ENCODE measurements at regions not wholly inside any gene's neighbourhood (a gene's known extent, or its start where the extent isn't known, plus 50 kb on each side); places are given as distances from the start of the nearest gene placed in this dataset.

- no peak overlapping the region for H4K8ac ChIP-seq (ENCODE audit: low read depth in 2 of 2, low read length in 2 of 2)
- H4K5ac ChIP-seq (ENCODE audit: low read depth, low read length), result no peak overlapping the region
- peaks cover 41% of the 10 kb centered on the region for H3K27me3 ChIP-seq (ENCODE audit: control insufficient read depth, insufficient read depth, low read length)
- no peaks in the 10 kb centered on the region for H3K9me1 ChIP-seq (ENCODE audit: insufficient read depth, low read length)
- dilution Hi-C loops (cut with HindIII; ENCODE audit: low sequenced_read_pairs, unreplicated experiment), result no loop called here
- WGBS, 2 experiments (ENCODE audit: extremely low coverage in 2 of 2, insufficient read length in 1 of 2), result 63% methylated on average over 4 of the region's 11 CpGs; no CpG with 5 or more reads in 1 of the 2 experiments
- DNase-seq, result no peak
- POLR2A ChIA-PET (ENCODE audit: unreplicated experiment), result no interaction called here
- no peak for ATAC-seq (ENCODE audit: low read depth)
- in situ Hi-C loops (cut with MboI; ENCODE audit: low sequenced_read_pairs), result no loop called here
- no peaks in the 10 kb centered on the region for H3K79me1 ChIP-seq (ENCODE audit: low read depth in 1 of 2, low read length in 2 of 2)
- H3K18ac ChIP-seq (ENCODE audit: low read depth, low read length), result no peak overlapping the region
- no peak overlapping the region for H3K4me2 ChIP-seq (ENCODE audit: low read depth, low read length)
- H4K20me1 ChIP-seq (ENCODE audit: insufficient read depth, low read length), result no peaks in the 10 kb centered on the region
- no peak overlapping the region for H3K23ac ChIP-seq (ENCODE audit: low read depth, low read length)
- CTCF ChIA-PET, result interaction anchor here (0.6 kb wide), 1 partner anchor 86 kb away, joined by 3 read pairs; no protein-coding TSS in a partner anchor
- H3K4me1 ChIP-seq (ENCODE audit: control insufficient read depth, insufficient read depth, low read length), result no peaks in the 10 kb centered on the region
- H3K14ac ChIP-seq (replicated peaks; ENCODE audit: low read depth, low read length), result no peak overlapping the region
- no peaks in the 10 kb centered on the region for H3K36me3 ChIP-seq (ENCODE audit: control insufficient read depth, insufficient read depth, low read length)
- BruUV-seq (replicated peaks), result no TSS peak
- TF ChIP-seq FOS (IDR thresholded peaks at IDR 0.05; ENCODE audit: low read depth, low read length) (no peak), RFX5 (IDR thresholded peaks at IDR 0.05; ENCODE audit: low read depth, low read length) (no peak), CEBPB (IDR thresholded peaks at IDR 0.05; ENCODE audit: low read depth, low read length) (no peak), CHD1 (IDR thresholded peaks at IDR 0.05; ENCODE audit: low read depth, low read length) (no peak), RAD21 (IDR thresholded peaks at IDR 0.05; ENCODE audit: low read length) (no peak)
- intact Hi-C loops (cut with micrococcal nuclease), result no loop called here
- H3K4ac ChIP-seq (ENCODE audit: low read depth, low read length), result no peak overlapping the region
- H3K27ac ChIP-seq (ENCODE audit: insufficient read depth, low read length), result no peak overlapping the region
- H2AFZ ChIP-seq (replicated peaks; ENCODE audit: low read length, poor library complexity), result no peak overlapping the region
- H3K4me3 ChIP-seq (ENCODE audit: insufficient read depth, low read depth, low read length), result no peak overlapping the region
- H2AK5ac ChIP-seq (ENCODE audit: low read depth, low read length), result no peak overlapping the region
- no peak overlapping the region for H2BK20ac ChIP-seq (ENCODE audit: low read depth, low read length)
- no peak overlapping the region for H2BK5ac ChIP-seq (ENCODE audit: low read depth, low read length, poor library complexity, severe bottlenecking)
- H2BK15ac ChIP-seq (ENCODE audit: low read depth, low read length), result no peak overlapping the region
- no peak overlapping the region for H3K56ac ChIP-seq (ENCODE audit: extremely low read depth, insufficient read depth, low read length)
- H2BK120ac ChIP-seq (ENCODE audit: low read depth, low read length), result no peak overlapping the region
- no peak overlapping the region for H2AK9ac ChIP-seq (replicated peaks; ENCODE audit: low read depth, low read length, poor library complexity)
- H3K9ac ChIP-seq (ENCODE audit: low read depth, low read length), result no peak overlapping the region
- no peaks in the 10 kb centered on the region for H3K9me3 ChIP-seq (ENCODE audit: control insufficient read depth, insufficient read depth, low read length)
- H4K91ac ChIP-seq (ENCODE audit: insufficient read depth, low read depth, low read length), result no peak overlapping the region
These were observed 78.1 kb upstream of the SLC22A11 start for GRCh38 chr11:64477675-64478074.
